ENCODE measurements at regions not wholly inside any gene's neighbourhood (a gene's known extent, or its start where the extent isn't known, plus 50 kb on each side); places are given as distances from the start of the nearest gene placed in this dataset.

DNA sequence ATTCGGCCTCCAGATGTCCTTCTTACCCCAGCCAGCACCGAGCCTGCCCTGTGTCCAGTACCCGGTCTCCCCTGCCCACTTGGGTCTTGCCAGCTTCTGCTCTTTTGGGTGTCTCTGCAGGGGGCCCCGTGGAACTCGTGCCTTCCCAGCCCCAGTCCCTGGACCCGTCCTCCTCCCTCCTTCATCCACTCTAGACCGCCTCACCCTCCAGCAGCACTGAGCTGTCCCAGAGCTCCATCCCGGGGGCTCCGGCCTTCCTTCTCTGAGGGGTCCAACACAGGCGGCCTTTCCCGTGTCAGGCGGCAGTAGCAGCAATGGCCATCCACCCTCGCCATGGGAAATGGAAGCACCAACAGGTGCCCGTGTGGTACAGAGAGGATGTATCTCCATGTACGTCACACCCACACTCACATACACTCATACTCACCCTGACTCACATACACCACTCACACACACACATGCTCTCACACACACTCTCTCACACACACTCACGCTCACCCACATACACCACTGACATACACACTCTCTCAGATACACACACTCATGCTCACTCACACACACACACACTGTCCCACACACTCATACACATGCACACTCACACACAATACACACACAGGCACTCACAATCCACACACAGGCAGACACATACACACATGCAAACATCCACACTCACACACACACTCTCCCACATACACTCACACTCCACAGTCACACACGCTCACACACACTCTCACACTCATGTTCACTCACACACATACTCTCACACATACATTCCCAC, 827.5 kb upstream of the SALL3 start:
- DNase-seq (ENCODE audit: low read depth) = no peak
- no peak overlapping the region for H3K4me3 ChIP-seq (ENCODE audit: control insufficient read depth, low read depth, low read length)
- TF ChIP-seq, protein P1, sequence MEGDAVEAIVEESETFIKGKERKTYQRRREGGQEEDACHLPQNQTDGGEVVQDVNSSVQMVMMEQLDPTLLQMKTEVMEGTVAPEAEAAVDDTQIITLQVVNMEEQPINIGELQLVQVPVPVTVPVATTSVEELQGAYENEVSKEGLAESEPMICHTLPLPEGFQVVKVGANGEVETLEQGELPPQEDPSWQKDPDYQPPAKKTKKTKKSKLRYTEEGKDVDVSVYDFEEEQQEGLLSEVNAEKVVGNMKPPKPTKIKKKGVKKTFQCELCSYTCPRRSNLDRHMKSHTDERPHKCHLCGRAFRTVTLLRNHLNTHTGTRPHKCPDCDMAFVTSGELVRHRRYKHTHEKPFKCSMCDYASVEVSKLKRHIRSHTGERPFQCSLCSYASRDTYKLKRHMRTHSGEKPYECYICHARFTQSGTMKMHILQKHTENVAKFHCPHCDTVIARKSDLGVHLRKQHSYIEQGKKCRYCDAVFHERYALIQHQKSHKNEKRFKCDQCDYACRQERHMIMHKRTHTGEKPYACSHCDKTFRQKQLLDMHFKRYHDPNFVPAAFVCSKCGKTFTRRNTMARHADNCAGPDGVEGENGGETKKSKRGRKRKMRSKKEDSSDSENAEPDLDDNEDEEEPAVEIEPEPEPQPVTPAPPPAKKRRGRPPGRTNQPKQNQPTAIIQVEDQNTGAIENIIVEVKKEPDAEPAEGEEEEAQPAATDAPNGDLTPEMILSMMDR (IDR thresholded peaks at IDR 0.05; ENCODE audit: control insufficient read depth, insufficient read depth, low read depth, low read length, missing control alignments) = no peak

DNA sequence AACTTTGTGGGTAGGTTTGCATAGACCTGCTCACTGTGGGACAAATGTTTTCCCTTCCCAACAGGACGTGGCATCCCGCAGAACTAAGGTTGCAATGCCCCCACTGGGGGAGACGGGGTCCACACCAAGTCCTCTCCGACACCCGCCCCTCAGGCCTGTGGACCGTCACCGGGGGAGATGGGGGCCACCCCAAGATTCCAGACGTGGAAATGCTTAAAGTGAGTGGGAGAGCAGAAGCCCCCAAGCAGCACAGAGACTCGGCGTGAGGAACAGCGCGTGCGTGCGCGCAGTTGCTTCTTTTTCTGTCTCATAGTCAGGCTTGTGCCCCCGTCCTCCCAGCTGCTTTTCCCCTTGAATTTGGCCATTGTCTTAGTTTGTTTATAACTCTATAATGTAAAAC, 826.3 kb upstream of the SALL3 start:
- TF ChIP-seq, protein P1 (IDR thresholded peaks at IDR 0.05; ENCODE audit: control insufficient read depth, insufficient read depth, low read depth, low read length, missing control alignments) = no peak
- DNase-seq (ENCODE audit: low read depth) = no peak
- H3K4me3 ChIP-seq (ENCODE audit: control insufficient read depth, low read depth, low read length) = no peak overlapping the region

DNA sequence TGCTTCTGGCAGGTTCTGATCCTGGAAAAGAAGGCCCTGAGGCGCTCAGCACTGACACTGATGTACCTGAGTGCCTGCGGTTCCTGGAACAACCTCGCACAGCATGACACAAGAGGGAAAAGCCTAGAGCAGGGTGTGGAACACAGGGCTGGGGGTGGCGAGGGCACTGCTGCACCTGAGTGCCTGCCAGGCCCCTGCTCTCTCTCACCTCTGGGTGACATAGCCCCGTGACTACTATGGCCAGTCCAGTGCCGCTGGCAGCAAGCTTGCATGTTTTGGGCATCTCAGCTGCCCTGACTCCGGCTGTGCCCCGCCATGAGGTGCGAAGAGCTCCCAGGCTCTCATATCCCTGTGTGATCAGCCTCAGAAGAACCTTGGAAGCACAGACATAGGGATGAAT, 825.2 kb upstream of the SALL3 start:
- TF ChIP-seq, protein P1 (IDR thresholded peaks at IDR 0.05; ENCODE audit: control insufficient read depth, insufficient read depth, low read depth, low read length, missing control alignments) = no peak
- no peak overlapping the region for H3K4me3 ChIP-seq (ENCODE audit: control insufficient read depth, low read depth, low read length)
- no peak for DNase-seq (ENCODE audit: low read depth)

DNA sequence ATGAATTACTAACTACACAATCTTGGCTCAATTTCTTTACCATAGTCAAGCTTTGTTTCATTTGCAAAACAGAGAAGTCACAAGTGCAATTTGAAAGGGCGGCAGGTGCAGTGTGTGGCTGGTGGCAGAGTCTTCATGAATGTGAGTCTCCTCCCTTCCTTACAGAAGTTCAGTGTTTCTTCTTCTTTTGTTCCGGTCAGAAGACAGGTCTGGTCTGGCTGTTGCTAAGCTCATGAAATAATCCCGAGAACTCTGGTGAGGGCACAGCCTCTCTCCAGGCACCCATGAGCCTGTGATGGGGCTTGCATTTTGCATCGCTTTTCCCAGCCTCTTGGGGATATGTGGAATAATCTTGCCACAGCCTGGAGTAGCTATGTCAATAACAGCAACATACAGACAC, 824.8 kb upstream of the SALL3 start:
- H3K4me3 ChIP-seq (ENCODE audit: control insufficient read depth, low read depth, low read length) = no peak overlapping the region
- DNase-seq (ENCODE audit: low read depth) = no peak
- TF ChIP-seq, protein P1 (IDR thresholded peaks at IDR 0.05; ENCODE audit: control insufficient read depth, insufficient read depth, low read depth, low read length, missing control alignments) = no peak

DNA sequence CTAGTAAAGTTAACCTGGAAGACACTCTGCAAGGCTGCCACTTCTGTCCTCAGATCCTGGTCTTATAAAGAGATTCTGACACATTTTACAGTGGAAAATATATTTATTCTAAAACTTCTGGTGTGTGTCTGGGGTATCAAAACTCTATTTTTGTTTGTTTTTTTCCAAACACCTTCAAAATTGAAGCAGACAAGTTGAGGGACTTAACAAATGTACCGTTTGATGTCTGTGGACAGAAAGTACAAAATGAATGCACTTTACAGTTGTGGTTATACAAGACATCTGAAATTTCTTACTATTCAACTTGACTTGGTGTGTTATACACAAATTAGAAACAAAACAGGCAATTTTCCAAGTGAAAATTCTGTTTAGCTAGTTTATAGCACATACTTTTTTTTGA, 823.2 kb upstream of the SALL3 start:
- no peak overlapping the region for H3K4me3 ChIP-seq (ENCODE audit: control insufficient read depth, low read depth, low read length)
- DNase-seq (ENCODE audit: low read depth) = no peak
- TF ChIP-seq, protein P1 (IDR thresholded peaks at IDR 0.05; ENCODE audit: control insufficient read depth, insufficient read depth, low read depth, low read length, missing control alignments) = no peak

DNA sequence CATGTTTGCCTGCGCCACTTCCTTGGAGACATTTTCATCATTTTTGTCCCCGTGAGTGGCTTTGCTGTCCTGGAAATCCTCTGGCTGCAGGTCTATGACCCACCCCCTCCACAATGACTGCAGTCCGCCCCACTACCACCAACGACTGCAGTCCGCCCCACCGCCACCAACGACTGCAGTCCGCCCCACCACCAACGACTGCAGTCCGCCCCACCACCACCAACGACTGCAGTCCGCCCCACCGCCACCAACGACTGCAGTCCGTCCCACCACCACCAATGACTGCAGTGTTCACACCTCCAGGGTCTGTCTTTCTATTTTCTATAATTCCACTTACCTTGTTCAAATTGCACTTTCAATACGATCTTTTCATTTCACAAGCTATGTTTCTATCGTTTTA, 820.7 kb upstream of the SALL3 start:
- TF ChIP-seq, protein P1 (IDR thresholded peaks at IDR 0.05; ENCODE audit: control insufficient read depth, insufficient read depth, low read depth, low read length, missing control alignments) = no peak
- no peak for DNase-seq (ENCODE audit: low read depth)
- no peak overlapping the region for H3K4me3 ChIP-seq (ENCODE audit: control insufficient read depth, low read depth, low read length)

All from AG09309 (cell line).